Neural progenitor cell (in vitro differentiated cells): ENCODE measurements at regions not wholly inside any gene's neighbourhood (a gene's known extent, or its start where the extent isn't known, plus 50 kb on each side); places are given as distances from the start of the nearest gene placed in this dataset.

Experiments
- CTCF ChIP-seq: fragments of 200-600 bp; sonication (generic); IDR thresholded peaks from 2 replicates; pipeline ENCODE4 v1.5.1; 2017; ENCODE audit warnings: antibody characterized with exemption, mild to moderate bottlenecking
- EZH2 ChIP-seq: fragments of 200-600 bp; sonication (generic); IDR thresholded peaks from 2 replicates; pipeline ENCODE4 v1.6.1; 2017; ENCODE audit warnings: antibody characterized with exemption, mild to moderate bottlenecking, moderate library complexity

- TF ChIP-seq CTCF = no peak
- no peak for TF ChIP-seq EZH2
These were observed 61.3 kb downstream of the IGLL5 start for GRCh38 chr22:22948651-22949571.
